GM18951 (cell line): ENCODE measurements at regions not wholly inside any gene's neighbourhood (a gene's known extent, or its start where the extent isn't known, plus 50 kb on each side); places are given as distances from the start of the nearest gene placed in this dataset.

Experiments
- POLR2A ChIP-seq: IDR thresholded peaks from 4 replicates; pipeline ENCODE4 v1.6.1; 2011; ENCODE audit warnings: mild to moderate bottlenecking; ENCODE audit not compliant: insufficient read length, insufficient read depth; ENCODE audit errors: extremely low read depth
- in situ Hi-C: fragments of 300-500 bp; cut with MboI; formaldehyde crosslinking; loops from one replicate; pipeline ENCODE4 v1.12.0; 2022; ENCODE audit warnings: low sequenced_read_pairs, mixed read lengths, inconsistent platforms; ENCODE audit not compliant: unreplicated experiment

- in situ Hi-C loops = no loop called here
- no peak for TF ChIP-seq POLR2A
These were observed 186.4 kb upstream of the NFE2L3 start for GRCh38 chr7:25965405-25966123.

- TF ChIP-seq POLR2A = no peak
- in situ Hi-C loops = no loop called here
These were observed 185.5 kb upstream of the NFE2L3 start for GRCh38 chr7:25966469-25966868.

GRCh38 chr7:25967278-25968204 lies 184.5 kb upstream of the NFE2L3 start:
- TF ChIP-seq POLR2A = peak; percentile 37
- in situ Hi-C loops = no loop called here

- TF ChIP-seq POLR2A = peak; percentile 37
- in situ Hi-C loops = no loop called here
These were observed 183.6 kb upstream of the NFE2L3 start for GRCh38 chr7:25968205-25968993.

- in situ Hi-C loops = no loop called here
- no peak for TF ChIP-seq POLR2A
These were observed 181.6 kb upstream of the NFE2L3 start for GRCh38 chr7:25970356-25970755.

GRCh38 chr7:25970911-25971310 lies 181.1 kb upstream of the NFE2L3 start:
- in situ Hi-C loops = no loop called here
- TF ChIP-seq POLR2A = no peak

GRCh38 chr7:25976630-25977029 lies 175.4 kb upstream of the NFE2L3 start:
- no peak for TF ChIP-seq POLR2A
- in situ Hi-C loops = no loop called here

GRCh38 chr7:25978466-25978865 lies 173.5 kb upstream of the NFE2L3 start:
- in situ Hi-C loops = no loop called here
- TF ChIP-seq POLR2A = no peak

- TF ChIP-seq POLR2A = no peak
- in situ Hi-C loops = no loop called here
These were observed 172.4 kb upstream of the NFE2L3 start for GRCh38 chr7:25979605-25980004.

- in situ Hi-C loops = no loop called here
- no peak for TF ChIP-seq POLR2A
These were observed 169.3 kb upstream of the NFE2L3 start for GRCh38 chr7:25982684-25983083.

- in situ Hi-C loops = no loop called here
These were observed 166.8 kb upstream of the NFE2L3 start for GRCh38 chr7:25985196-25985595.

GRCh38 chr7:25988640-25989039 lies 163.4 kb upstream of the NFE2L3 start:
- in situ Hi-C loops = no loop called here
- TF ChIP-seq POLR2A = no peak

More at GRCh38 chr7:25985196-25985595, 166.8 kb upstream of the NFE2L3 start:
- no peak for TF ChIP-seq POLR2A

- in situ Hi-C loops = no loop called here
- no peak for TF ChIP-seq POLR2A
These were observed 162.8 kb upstream of the NFE2L3 start for GRCh38 chr7:25989140-25989705.
